DMS 273 (cell line): ENCODE measurements at regions not wholly inside any gene's neighbourhood (a gene's known extent, or its start where the extent isn't known, plus 50 kb on each side); places are given as distances from the start of the nearest gene placed in this dataset.

Experiments
- DNase-seq: peaks from one replicate; lab custom pipeline; 2025; ENCODE audit not compliant: unreplicated experiment; lab: John Stamatoyannopoulos, UW

DNA sequence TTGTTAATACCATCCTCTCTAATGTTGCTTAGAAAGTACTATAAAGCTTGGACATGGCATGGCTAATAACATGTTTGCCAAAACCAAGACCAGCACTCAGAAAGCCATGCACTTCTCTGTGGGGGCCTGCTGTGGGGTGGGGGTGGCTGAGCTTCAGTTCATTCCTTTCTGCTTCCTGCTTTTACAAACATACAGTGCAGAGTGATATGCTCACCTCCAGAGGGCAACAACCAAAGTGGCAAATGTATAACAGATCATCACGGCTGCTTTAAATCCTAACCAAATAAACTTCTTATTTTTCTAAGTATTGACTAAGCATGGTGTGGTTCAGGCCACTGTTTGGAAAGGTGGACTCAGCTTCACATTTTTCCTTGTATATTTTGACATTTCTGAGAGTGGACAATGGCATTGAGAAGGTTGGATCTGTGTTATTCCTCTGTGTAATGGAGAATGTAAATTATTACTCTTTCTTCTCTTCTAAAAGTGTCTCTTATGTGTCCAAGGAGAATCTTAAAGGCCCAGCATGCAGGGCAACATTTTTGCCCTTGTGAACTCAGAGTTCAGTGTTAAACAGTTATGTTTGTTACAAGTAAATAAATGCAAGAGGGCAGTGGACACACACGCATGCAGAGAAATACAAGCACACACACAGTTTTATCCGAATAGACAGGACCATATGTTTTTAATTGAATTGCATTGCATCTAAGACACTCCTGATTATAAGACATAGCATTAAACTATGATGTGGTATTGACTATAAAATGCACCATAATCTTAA, 186.1 kb downstream of the HERPUD2 start:
- DNase-seq = peak; percentile 29

DNA sequence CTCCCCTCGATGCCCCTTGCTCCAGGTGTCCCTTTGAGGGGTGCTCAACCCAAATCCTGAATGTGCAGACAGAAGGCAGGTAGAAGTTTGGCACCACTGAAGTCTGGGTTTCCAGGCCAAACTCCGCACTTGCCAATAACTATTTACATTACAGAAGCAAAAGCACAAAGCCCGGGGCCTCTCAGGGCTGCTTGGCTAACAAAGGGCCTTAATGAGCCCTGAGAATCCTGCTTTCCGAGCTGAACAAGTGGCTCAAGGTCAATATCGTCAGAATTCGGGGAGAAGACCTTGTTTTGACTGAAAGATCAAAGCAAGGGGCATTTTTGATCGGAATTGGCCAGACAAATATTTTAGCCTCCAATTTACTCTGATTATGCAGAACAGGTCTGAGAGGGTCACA, 189.9 kb downstream of the HERPUD2 start:
- no peak for DNase-seq

DNA sequence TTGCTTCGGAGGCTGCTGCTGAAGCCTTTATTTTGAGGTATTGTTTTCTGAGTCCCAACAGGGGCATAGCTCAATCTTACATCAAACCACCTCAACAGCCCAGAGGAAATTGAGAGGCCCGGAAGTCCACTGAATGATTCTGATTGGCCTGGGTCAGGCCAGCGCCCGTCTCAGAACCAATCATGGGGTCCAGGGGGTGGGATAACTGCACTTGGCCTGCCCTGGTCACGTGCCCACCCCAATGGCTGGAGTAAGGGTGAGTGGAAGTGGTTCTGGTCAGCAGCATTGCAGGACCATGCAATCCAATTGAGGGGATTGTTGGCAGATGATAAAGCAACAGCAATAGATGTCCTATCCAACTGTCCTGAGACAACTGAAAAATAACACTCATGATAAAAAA, 190.6 kb downstream of the HERPUD2 start:
- no peak for DNase-seq

DNA sequence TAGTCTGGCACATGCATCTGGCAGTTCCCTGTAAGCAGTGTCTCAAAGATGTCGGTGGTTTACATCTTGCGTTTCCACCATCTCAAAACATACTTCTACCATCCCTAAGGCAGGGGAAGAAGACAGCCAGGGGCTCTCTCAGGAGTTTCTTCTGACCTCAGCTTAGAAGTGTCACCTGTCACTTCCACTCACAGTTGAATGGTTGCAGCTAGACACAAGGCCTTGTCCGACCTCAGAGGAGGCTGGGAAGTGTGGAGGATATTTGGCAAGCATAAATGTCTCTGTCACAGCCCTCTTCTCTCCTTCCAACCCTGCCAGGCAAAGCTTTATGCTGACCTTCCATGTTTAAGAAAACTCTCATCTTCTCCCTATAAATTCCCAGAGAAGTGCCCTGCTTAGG, 193.3 kb downstream of the HERPUD2 start:
- no peak for DNase-seq

DNA sequence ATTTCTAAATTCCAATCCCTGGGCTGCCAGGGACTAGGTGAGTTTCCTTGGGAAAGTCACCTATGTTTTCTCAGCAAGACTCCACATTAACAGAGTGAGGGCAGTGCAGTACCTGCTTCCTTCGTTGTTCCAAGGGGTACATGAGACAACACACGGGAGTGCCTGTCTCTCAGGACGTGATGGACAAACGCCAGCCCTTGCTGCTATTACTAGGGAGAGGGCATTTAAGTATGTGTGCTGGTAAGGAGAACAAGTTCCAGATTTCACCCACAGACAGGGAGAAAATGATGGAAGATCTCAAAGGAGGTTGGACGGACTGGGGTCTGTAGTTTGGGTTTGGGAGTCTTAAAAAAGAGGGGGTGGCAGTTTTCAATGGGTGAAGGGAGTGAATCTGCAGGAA, 195.7 kb downstream of the HERPUD2 start:
- DNase-seq = no peak

DNA sequence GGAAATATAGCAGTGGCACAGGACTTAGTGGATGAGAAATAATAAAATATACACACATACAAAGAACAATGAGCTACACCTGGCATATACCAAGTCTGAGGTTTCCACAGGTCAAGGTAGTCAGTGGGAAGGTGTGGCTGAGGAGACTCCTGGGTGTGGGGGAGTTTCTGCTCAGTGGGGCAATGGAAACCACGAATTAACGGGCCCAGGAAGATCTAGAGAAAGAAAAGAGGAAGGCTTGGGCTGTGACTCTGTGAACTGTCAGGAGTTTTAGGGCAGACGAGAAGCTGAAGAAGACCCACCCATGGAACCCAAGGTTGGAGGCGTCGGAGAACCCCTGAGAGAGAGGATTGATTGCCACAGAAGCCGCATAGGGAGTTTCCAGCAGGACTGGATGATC, 196.5 kb downstream of the HERPUD2 start:
- no peak for DNase-seq

DNA sequence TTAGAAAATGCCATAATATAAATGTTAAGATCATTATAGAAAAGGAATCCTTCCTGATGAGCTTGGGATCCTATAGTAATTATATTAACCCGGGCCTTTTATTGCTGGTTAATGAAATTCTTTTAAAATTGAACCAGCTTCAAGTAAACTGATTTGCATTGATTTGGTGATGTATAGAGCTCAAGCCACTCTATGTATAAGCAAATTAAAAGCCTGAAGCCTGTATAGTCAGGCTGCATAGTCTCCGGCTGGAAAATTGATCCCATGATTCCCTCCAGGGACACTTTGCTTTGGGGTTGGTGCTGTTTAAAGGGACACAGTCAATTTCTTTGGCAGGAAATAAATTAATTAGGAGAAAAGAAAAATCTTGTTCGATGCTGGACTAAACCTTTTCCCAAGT, 199.1 kb downstream of the HERPUD2 start:
- DNase-seq = no peak

DNA sequence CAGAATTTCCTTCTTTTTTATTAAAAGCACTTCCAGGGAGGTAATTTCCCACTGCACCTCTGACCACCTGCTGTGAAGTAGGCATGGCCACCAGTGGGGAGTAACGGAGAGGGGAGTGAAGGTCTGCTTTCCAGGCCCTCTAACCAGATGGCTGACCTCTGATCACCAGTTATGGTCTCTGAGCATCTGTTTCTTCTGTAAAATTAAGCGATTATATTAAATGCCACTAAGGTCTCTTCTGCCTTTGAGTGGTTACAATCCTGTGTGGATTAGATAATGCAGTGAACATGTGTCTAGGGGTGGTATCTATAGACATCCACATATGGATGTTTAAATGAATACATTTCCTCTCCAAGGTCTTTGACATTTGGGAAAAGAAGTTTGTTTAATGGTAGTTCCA, 199.6 kb downstream of the HERPUD2 start:
- DNase-seq = peak; percentile 64

DNA sequence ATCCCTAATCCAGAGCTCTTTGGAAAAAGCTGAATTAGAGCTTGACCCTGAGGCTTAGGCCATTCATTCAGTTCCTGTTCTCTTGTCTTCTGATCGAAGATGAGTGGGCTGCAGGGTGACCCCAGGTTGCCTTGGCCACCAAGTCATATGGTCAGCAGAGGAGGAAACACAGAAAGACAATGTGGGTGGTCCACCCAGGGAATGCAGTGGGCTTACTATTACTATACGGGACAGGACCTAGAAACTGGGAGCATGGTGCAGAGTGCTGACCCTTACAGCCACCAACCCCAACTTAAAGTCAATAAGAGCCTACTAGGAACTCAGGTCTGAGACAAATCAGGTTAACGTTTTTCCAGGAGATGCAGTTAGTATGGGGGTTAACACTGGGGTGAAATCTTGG, 200.5 kb downstream of the HERPUD2 start:
- DNase-seq = no peak

DNA sequence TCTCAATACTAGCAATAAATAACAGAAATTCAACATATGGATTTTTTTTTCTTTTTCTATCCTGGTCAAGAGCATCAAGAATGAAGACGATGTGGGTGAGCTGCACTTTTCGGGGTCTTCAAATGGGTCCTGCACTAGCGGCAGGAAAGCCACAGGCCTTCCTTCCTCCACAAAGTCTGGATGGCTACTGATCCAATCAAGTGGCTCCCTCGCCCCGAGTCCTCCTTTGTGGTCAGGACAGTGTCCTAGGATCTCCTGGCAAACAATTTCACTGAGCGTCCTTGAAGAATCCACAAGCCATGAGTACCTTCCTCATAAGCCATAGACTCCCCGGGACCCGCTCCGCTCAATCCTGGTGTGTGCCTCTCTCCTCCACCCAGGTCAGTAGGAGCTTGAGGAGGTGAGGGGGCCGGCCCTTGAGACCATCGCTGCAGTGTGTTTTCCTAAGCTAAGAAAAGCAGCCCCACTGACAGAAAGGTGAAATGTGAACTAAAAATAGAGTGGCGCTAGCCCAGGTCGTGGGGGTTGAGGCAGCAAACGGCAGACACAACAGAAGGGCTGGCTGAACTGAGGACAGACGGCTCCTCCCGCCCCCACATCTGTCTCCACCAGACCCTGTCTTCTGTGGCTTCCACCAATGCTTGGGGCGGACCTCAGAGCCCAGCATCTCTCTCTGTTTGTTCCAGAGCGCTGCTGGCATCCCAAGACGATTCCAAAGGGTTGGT, 202.3 kb downstream of the HERPUD2 start:
- peak; percentile 88 for DNase-seq

DNA sequence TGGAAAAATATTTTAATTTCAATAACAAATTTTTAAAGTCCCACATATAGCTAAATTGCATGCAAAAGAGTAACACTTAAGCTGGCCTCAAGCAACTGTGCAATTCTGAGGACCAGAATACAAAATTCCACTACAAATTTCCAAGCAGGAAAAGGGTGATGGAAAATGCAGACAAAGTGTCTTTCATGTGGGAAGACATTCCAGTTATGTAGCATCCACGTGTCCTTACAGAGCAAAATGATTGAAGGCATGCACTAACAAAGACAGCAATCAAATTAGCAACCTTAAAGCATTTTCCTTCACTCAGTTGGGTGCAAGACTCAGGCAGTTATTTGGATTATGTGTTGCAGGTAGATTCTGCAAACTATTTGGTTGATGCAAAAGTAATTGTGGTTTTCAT, 203.7 kb downstream of the HERPUD2 start:
- DNase-seq = no peak

DNA sequence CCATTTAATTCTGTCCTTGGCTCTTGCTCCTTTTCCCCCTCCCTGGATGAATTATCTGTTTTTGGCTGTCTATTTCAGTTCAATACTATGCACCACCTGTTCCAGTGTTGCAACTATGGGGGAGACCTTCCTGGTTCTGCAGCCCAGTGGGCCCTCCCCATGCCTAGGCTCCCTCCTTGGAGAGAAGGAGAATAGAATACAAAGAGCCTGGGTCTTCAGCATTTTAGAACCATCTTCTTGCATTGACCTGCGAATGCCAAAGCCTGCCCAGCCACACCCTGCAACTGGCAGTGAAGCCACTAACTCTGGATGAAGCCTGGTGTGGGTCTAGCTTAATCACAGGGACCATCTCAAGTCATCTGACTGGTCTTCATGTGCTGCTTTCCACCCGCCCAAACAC, 207.1 kb downstream of the HERPUD2 start:
- no peak for DNase-seq

DNA sequence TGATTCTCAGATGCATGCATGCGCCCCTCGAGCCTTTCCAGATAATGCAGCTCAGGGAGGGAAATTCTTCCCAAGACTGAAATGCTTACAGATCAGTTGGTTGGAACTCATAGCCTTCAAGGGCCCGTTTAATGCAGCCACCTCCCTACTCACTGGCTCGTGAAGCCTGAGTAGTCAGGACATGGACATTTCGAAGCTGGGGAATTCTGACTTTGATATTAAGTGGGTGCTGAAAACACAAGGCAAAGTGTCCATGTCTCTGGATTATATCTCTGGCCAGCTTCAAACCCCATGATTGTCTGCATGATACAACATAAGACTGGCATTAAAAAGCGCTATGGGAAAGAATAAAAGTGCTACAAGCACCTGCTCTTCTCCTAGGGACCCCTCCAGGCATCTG, 207.5 kb downstream of the HERPUD2 start:
- no peak for DNase-seq

DNA sequence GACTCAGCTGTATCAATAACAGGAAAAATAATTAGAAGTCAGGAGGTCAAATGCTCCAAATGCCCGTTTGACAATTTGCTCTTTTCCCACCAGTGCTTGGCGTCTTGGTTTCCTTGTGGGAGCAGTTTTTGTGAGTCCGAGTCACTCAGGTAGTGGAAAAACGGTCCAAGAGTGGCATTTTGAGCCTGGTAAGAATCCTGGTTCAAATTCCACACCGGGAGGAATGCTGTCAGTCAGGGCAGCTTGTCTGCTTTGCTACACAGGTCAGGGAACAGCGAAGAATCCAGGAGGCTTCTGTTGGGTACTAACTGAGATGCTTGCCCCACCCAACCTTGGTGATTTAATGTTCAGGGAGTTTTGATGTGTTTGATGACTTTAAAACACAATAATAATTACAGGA, 209.5 kb downstream of the HERPUD2 start:
- DNase-seq = no peak

DNA sequence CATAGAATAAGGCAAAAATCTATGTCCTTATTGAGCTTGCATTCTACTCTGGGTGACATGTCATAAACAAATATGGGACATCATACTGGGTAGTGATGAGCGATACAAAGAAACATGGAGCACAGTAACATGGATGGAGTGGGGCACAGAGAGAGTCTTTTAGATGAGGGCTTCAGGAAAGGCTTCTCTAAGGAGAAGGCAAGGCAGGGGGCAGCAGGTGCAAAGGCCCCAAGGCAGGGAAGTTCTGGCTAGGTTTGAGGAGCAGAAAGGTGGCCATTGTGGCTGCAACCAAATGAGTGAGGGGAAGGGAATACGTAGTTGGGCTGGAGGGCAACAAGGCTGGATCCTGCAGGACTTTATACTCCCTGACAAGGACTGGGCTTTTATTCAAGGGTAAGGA, 211.4 kb downstream of the HERPUD2 start:
- DNase-seq = no peak

DNA sequence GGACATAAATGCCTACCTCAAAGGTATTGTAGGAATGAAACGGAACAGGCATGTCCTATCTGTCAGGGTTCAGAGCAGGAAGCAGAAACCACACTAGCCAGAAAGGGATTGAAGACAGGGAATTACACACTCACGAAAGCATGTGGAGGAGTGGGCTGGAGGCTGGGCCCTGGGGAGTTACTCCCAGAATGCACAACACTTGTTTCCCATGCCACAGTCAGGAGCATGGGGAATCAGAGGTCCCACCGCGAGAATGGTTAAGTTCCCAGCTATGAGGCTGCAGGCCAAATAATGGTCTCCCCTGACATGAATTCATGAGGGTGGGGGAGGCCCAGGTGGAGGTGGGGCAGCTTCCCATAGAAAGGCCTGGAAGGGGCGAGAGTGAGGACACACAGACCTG, 212.7 kb downstream of the HERPUD2 start:
- no peak for DNase-seq

DNA sequence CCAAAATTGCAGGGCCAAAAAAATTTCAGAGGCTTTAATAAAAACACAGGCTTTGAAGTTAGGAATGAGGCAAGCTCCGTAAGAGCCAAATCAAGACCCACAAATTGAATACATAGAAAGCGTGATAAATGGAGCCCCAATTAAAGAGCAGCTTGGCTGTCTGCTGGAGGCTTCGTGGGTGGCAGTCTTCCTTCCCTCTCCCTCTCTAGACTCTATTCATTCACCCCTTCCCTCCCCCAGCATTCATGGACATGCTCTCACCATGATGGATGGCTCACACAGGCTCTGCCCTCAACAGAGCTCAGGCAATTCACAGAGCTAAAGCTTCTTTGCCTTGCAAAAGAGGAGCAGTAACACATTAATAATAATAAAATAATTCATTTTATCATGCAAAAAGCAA, 214.1 kb downstream of the HERPUD2 start:
- no peak for DNase-seq

DNA sequence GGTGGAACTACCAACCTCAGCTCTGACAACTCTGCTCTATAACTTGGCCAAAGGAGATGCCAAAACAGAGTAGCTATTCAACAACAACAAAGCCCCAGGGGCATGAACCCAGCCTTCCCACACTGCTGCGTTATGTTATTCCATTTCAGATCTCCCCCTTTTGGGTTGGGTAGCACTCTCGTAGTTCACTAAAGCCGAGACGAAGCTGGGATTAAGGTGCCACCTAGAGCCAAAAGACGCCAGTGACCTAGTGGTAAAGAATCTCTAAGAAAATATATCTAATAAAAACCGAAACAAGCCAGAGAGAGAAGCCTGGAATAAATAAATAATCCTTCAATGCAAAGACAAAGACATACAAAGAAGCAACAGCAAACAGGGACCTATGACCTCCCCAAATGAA, 217.3 kb downstream of the HERPUD2 start:
- no peak for DNase-seq

DNA sequence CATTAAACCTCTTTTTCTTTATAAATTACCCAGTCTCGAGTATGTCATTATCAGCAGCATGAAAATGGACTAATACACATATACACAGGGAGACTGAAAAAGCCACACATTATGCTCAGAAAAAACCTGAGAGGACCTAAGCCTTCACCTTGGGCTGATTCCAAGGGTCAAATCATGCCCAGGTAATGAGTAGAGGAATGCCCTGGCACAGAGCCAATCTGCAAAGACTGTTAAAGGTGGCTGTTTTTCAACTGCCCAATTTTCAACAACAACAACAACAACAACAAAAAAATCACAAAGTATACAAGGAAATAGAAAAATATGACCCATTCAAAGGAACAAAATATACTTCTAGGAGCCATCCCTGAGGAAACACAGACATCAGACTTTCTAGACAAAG, 220.2 kb upstream of the TBX20 start:
- no peak for DNase-seq

DNA sequence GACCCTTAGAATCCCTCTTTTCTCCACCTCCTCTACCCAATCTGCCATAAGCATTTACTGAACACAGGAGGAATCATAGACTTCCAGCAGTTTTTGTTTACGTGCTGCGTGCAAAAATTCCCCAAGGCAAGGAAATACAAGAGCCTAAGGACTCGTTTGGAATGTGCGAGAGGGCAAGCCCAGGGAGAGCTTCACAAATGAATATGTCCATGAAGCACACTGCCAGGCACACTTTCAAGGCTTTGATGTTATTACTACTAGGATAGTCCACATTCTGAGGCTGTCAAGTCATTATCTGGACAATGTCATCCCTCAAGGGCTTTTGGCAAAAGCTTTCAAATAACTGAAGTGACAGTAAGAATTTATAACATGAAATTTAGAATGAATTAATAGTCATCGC, 214.7 kb upstream of the TBX20 start:
- DNase-seq = no peak

DNA sequence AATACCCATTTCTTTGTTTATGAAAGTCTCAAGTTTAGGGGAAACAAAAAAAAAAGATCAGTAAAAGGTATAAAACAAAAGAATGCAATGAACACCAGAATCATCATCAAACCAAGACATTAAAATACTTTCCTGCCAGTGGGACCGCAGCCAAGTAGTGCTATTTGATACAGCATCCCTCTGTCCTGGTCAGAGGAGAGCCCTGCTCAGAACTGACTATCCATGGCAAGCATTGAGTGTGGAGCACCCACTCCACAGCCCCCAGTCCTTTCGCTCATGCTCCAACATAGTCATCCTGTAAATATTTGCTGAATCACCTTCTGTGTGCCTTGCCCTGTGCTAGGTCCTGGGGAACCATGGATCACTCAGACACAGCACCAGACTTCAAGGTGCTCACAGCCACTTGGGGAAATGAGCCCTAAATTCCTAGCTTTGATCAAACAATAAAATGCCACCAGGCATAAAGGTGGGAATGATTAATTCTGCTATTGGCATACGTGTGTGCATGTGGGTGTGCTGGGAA, 213.6 kb upstream of the TBX20 start:
- peak; percentile 54 for DNase-seq

DNA sequence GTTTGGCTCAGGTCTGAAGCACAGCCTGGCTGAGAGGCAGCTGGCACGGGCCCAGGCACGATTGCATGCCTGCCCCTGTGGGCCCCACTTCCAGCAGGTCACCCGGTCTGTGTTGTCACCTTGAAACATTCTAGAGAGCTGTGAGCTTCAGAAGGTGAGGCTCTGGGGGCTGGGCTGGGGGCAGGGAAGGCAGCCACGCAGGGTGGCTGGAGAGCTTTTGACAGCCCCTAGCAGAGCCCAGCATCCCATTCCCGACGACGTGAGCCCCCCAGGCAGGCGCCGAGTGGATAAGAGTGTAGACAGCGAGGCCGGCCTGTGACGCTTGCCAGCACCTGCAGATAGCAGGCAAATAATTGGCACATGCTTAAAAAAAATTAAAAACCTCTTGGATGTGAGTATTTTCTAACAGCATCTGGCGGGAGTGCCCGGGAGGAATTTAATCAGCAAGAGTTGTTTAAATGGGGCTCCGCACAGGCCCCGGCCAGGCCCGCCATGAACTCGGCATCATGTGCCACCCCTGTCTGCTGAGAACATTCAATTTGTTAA, 212.0 kb upstream of the TBX20 start:
- peak; percentile 49 for DNase-seq
